ENCODE measurements at regions not wholly inside any gene's neighbourhood (a gene's known extent, or its start where the extent isn't known, plus 50 kb on each side); places are given as distances from the start of the nearest gene placed in this dataset.

DNA sequence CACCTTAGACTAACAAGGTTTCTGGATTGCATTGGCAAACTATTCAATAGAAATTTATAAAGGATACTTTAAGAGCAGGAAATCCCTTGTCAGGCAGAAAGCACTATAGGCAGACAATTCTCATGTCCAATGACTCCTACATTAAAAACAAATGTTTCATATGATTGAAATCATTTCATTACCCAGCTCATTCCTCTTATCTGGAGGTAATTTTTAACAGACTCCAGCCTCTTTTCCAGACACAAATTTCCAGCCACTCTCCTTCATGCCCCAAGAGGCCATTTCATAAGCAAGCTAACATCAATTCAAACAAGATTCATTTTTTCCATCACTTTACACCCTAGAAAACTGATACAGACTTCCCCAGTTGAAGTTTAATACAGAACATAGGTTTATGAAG, 495.1 kb upstream of the FRG1 start:
- TF ChIP-seq, protein P1, sequence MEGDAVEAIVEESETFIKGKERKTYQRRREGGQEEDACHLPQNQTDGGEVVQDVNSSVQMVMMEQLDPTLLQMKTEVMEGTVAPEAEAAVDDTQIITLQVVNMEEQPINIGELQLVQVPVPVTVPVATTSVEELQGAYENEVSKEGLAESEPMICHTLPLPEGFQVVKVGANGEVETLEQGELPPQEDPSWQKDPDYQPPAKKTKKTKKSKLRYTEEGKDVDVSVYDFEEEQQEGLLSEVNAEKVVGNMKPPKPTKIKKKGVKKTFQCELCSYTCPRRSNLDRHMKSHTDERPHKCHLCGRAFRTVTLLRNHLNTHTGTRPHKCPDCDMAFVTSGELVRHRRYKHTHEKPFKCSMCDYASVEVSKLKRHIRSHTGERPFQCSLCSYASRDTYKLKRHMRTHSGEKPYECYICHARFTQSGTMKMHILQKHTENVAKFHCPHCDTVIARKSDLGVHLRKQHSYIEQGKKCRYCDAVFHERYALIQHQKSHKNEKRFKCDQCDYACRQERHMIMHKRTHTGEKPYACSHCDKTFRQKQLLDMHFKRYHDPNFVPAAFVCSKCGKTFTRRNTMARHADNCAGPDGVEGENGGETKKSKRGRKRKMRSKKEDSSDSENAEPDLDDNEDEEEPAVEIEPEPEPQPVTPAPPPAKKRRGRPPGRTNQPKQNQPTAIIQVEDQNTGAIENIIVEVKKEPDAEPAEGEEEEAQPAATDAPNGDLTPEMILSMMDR (conservative IDR thresholded peaks at IDR 0.05; ENCODE audit: low read depth, low read length) = no peak

DNA sequence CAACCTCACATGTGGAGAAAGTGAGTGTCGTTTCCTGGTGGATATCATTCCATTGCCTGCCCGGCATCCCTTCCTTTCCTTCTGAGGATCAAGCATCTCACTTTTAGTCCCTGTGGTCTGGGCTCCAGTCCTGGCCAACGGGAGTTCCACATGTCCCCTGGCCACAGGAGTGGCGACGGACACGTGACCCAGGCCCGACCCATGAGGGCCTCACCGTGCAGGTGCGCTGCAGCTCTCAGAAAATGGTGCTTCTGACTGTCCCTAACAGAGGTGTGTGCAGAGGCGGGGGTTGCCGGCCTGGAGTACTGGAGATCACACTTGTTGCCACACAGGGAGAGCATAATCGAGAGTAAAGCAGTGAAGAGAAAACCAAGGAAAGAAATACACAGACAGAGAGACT, 476.9 kb upstream of the FRG1 start:
- no peak for DNase-seq (ENCODE audit: low read depth)
- H3K4me3 ChIP-seq (ENCODE audit: low read depth, low read length) = no peak overlapping the region
- TF ChIP-seq, protein P1 (conservative IDR thresholded peaks at IDR 0.05; ENCODE audit: low read depth, low read length) = no peak

More for the DNA sequence above, 495.1 kb upstream of the FRG1 start:
- DNase-seq (ENCODE audit: low read depth) = no peak
- no peak overlapping the region for H3K4me3 ChIP-seq (ENCODE audit: low read depth, low read length)

DNA sequence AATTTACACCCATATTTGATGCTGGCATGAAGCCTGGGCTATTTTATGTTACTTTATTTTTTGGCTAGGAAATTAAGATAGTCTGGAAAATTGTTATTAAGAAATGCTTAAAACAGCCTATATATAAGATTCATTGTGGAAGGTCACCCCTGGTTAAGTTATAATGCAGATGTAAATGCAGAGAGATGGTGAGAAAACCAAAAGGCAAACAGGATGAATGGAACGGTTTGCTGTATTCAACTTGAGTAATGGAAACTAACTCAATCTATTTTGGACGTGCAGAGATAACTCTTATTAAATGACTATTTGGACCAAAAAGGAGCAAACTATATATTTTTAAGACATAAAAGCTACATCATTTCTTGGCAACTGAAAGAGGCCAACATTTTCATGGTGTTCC, 446.3 kb upstream of the FRG1 start:
- DNase-seq (ENCODE audit: low read depth) = no peak
- H3K4me3 ChIP-seq (ENCODE audit: low read depth, low read length) = no peak overlapping the region
- TF ChIP-seq, protein P1 (conservative IDR thresholded peaks at IDR 0.05; ENCODE audit: low read depth, low read length) = no peak

DNA sequence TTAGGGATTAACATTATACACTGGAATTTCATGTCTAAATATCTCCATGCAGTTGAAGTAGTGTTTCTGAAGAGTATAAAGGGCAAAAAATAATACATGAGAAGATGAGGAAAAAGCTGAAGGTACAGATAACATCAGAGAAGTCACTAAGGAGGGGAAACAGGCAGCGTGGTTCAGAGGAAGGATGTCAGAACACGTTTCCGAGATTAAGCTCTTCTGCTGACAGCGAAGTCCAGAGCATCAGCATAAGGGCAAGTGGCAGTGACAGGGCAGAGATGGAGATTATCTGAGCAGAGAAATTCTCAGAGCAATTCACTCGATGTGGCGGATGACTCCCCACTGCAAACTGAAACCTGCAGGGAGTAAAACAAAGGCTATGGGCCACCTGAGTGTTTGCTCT, 443.2 kb upstream of the FRG1 start:
- no peak for DNase-seq (ENCODE audit: low read depth)
- TF ChIP-seq, protein P1 (conservative IDR thresholded peaks at IDR 0.05; ENCODE audit: low read depth, low read length) = no peak
- H3K4me3 ChIP-seq (ENCODE audit: low read depth, low read length) = no peak overlapping the region

DNA sequence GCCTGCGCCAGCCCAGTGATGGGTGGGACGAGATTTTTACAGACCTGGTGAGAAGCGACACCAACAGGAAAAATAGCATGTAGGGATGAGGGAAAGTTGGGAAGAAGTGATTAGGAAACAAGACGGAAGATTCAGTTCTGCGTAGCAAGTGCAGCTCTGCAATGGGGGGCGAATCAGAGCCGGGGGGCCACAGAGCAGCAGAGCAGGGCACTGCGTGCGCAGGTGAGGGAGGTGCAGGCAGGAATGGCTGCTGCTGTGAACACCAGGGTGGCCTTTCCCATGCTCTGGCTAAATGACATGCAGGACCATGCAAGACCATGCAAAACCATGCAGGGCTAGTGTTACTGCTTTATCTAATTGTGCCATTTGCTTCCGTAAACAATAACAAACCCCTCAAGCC, 442.7 kb upstream of the FRG1 start:
- TF ChIP-seq, protein P1 (conservative IDR thresholded peaks at IDR 0.05; ENCODE audit: low read depth, low read length) = no peak
- DNase-seq (ENCODE audit: low read depth) = no peak
- no peak overlapping the region for H3K4me3 ChIP-seq (ENCODE audit: low read depth, low read length)

DNA sequence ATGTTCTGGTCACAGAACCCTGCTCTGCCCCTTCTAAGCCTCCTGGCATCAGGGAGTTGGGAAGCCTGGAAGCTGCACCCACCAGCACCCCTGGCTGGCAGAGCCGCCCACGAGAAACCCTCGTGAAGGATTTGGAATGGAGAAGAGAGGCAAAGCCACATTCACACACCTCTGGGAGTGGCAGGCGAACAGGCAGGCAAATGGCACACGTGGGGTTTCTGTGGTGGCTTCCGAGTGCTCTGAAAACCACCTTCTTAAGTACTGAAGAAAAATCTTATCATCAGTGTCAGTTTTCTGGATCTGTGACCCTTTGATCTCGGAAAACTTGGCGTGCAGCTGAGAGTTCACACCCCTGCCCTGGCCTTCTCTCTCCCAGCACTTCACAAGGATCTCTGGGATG, 442.2 kb upstream of the FRG1 start:
- DNase-seq (ENCODE audit: low read depth) = no peak
- TF ChIP-seq, protein P1 (conservative IDR thresholded peaks at IDR 0.05; ENCODE audit: low read depth, low read length) = no peak
- no peak overlapping the region for H3K4me3 ChIP-seq (ENCODE audit: low read depth, low read length)

DNA sequence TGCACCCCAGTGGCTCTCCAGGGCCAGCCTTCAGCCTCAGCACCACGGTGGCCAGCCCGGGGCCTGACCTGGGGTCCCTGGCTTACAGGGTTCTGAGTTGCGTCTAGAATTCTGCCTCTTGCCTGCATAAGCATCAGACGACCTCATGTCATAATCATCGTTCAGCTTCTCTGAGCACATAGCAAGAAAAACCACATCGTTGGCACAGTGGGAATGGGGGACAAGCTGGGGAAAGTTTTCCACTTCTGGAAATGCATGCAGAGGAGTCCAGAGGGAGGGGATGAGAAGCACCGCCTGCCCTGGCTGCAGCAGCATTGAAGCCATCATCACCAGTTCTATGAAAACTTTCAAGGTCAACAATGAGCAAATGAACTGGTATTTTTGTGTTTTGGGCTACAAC, 441.0 kb upstream of the FRG1 start:
- no peak for DNase-seq (ENCODE audit: low read depth)
- H3K4me3 ChIP-seq (ENCODE audit: low read depth, low read length) = no peak overlapping the region
- TF ChIP-seq, protein P1 (conservative IDR thresholded peaks at IDR 0.05; ENCODE audit: low read depth, low read length) = no peak
